ENCODE measurements at regions not wholly inside any gene's neighbourhood (a gene's known extent, or its start where the extent isn't known, plus 50 kb on each side); places are given as distances from the start of the nearest gene placed in this dataset.

- FAIRE-seq = no peak
Measured at GRCh38 chr16:52309446-52310416, 237.2 kb downstream of the TOX3 start.

GRCh38 chr16:52308051-52308450 lies 238.9 kb downstream of the TOX3 start:
- BruUV-seq (replicated peaks) = no TSS peak
- in situ Hi-C loops (cut with HindIII; ENCODE audit: extremely low pct_ligation_motif_present, low pct_unique_long_range_greater_than_20kb) (no loop called here), intact Hi-C loops (cut with micrococcal nuclease; ENCODE audit: unreplicated experiment) (no loop called here)
- H2AFZ ChIP-seq (ENCODE audit: low read length) = no peak overlapping the region
- POLR2A ChIA-PET = no interaction called here
- 22% methylated on average over 3 of the region's 3 CpGs for WGBS (ENCODE audit: low lambda C conversion rate)
- no peak overlapping the region for H3K4me3 ChIP-seq (replicated peaks in 1 of 3; ENCODE audit: insufficient read depth in 1 of 3, low read depth in 2 of 3, low read length in 3 of 3)
- H3K79me2 ChIP-seq (ENCODE audit: insufficient read depth, low read length) = no peaks in the 10 kb centered on the region
- no peaks in the 10 kb centered on the region for H3K36me3 ChIP-seq (replicated peaks in 1 of 2; ENCODE audit: control insufficient read depth in 1 of 2, insufficient read depth in 2 of 2, low read length in 2 of 2)
- H3K27ac ChIP-seq (ENCODE audit: extremely low read length, insufficient read depth, low read length) = no peak overlapping the region
- ATAC-seq (no peak), FAIRE-seq (no peak), DNase-seq (ENCODE audit: low spot score) (no peak)
- no peaks in the 10 kb centered on the region for H3K9me3 ChIP-seq (ENCODE audit: low read length)
- H3K4me2 ChIP-seq (ENCODE audit: low read depth, low read length) = no peak overlapping the region
- H3K4me1 ChIP-seq (ENCODE audit: insufficient read depth, low read length) = no peaks in the 10 kb centered on the region
- no peaks in the 10 kb centered on the region for H4K20me1 ChIP-seq (ENCODE audit: insufficient read depth, low read length)
- H3K9ac ChIP-seq (ENCODE audit: insufficient read depth, low read depth, low read length) = no peak overlapping the region
- CTCF ChIA-PET (ENCODE audit: low intra/inter-chr PET ratio, low total read pairs) = no interaction called here
- no peaks in the 10 kb centered on the region; a peak in 1 of 5 replicates for H3K27me3 ChIP-seq (ENCODE audit: control insufficient read depth in 1 of 2, insufficient read depth in 2 of 2, low read length in 2 of 2)
- TF ChIP-seq MIER2 (CRISPR knock-in tag; IDR thresholded peaks at IDR 0.05) (no peak), ZNF326 (CRISPR knock-in tag; IDR thresholded peaks at IDR 0.05; ENCODE audit: borderline replicate concordance) (no peak), ZNF224 (CRISPR knock-in tag; IDR thresholded peaks at IDR 0.05) (no peak), ZNF501 (CRISPR knock-in tag; IDR thresholded peaks at IDR 0.05) (no peak), ZEB1 (IDR thresholded peaks at IDR 0.05; ENCODE audit: insufficient replicate concordance, low read depth) (no peak), FOXO4 (CRISPR knock-in tag; conservative IDR thresholded peaks at IDR 0.05) (no peak), PATZ1 (CRISPR knock-in tag; IDR thresholded peaks at IDR 0.05) (no peak)

More at GRCh38 chr16:52309446-52310416, 237.2 kb downstream of the TOX3 start:
- no peak for ATAC-seq
- Histone ChIP-seq H4K20me1 (ENCODE audit: insufficient read depth, low read length) (no peaks in the 10 kb centered on the region), H3K27ac (ENCODE audit: extremely low read length, insufficient read depth, low read length) (no peak overlapping the region), H3K79me2 (ENCODE audit: insufficient read depth, low read length) (no peaks in the 10 kb centered on the region), H3K9ac (ENCODE audit: insufficient read depth, low read depth, low read length) (no peak overlapping the region), H3K36me3 (replicated peaks in 1 of 2; ENCODE audit: control insufficient read depth in 1 of 2, insufficient read depth in 2 of 2, low read length in 2 of 2) (no peaks in the 10 kb centered on the region), H2AFZ (ENCODE audit: low read length) (no peak overlapping the region), H3K4me1 (ENCODE audit: insufficient read depth, low read length) (no peaks in the 10 kb centered on the region), H3K27me3 (ENCODE audit: control insufficient read depth in 1 of 2, insufficient read depth in 2 of 2, low read length in 2 of 2) (no peaks in the 10 kb centered on the region; a peak in 1 of 5 replicates), H3K4me3 (replicated peaks in 1 of 3; ENCODE audit: insufficient read depth in 1 of 3, low read depth in 2 of 3, low read length in 3 of 3) (no peak overlapping the region), H3K4me2 (ENCODE audit: low read depth, low read length) (no peak overlapping the region), H3K9me3 (ENCODE audit: low read length) (no peaks in the 10 kb centered on the region)
- no peak for DNase-seq (ENCODE audit: low spot score)
- in situ Hi-C loops (cut with HindIII; ENCODE audit: extremely low pct_ligation_motif_present, low pct_unique_long_range_greater_than_20kb) (no loop called here), intact Hi-C loops (cut with micrococcal nuclease; ENCODE audit: unreplicated experiment) (no loop called here)
- CTCF ChIA-PET (ENCODE audit: low intra/inter-chr PET ratio, low total read pairs) = no interaction called here
- 17% methylated on average over 6 of the region's 6 CpGs for WGBS (ENCODE audit: low lambda C conversion rate)
- no TSS peak for BruUV-seq (replicated peaks)
- POLR2A ChIA-PET = no interaction called here
- TF ChIP-seq ZNF264 (CRISPR knock-in tag; IDR thresholded peaks at IDR 0.05) (no peak), ATF7 (IDR thresholded peaks at IDR 0.05) (no peak), ATF7 (CRISPR knock-in tag; IDR thresholded peaks at IDR 0.05) (no peak), ZNF512 (CRISPR knock-in tag; IDR thresholded peaks at IDR 0.05) (no peak), MTF1 (CRISPR knock-in tag; IDR thresholded peaks at IDR 0.05) (no peak), RXRB (CRISPR knock-in tag; IDR thresholded peaks at IDR 0.05; ENCODE audit: borderline replicate concordance) (no peak)
